Cardiac fibroblast (primary cell): ENCODE measurements at regions not wholly inside any gene's neighbourhood (a gene's known extent, or its start where the extent isn't known, plus 50 kb on each side); places are given as distances from the start of the nearest gene placed in this dataset.

ENCODE experiments used
- DNase-seq, 2 donors: peaks; one replicate each; pipeline versions ENCODE4 v3.0.0 to v3.0.0-alpha.2; 2010; ENCODE audit warnings: low read depth in 2 of 2
- H3K4me3 ChIP-seq, 2 donors: replicated peaks in 1 of 2; 1 replicate in 1 of 2; 2 replicates in 1 of 2; pipeline ENCODE4 v1.5.1; 2011; ENCODE audit warnings: low read depth in 2 of 2, low read length in 2 of 2, mild to moderate bottlenecking in 2 of 2, moderate library complexity in 1 of 2
- TF ChIP-seq, protein P1 (sequence below): IDR thresholded peaks from one replicate; pipeline ENCODE4 v1.5.1; 2011; ENCODE audit warnings: low read depth, mild to moderate bottlenecking, low read length, inconsistent platforms

DNA sequence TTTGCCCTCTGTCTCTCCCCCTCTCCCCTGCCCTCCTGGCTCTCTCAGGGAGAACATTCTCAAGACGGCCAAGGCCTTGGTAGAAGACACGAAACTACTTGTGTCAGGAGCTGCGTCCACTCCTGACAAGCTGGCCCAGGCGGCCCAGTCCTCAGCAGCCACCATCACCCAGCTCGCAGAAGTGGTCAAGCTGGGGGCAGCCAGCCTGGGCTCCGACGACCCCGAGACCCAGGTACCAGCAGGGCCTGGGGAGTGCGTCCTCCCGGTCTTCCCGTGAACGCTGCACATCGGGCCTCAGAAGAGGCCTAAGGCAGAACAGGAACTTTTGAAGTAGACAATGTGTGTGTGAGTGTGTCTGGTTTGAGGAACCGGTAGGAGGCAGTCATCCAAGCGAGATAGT, 245.4 kb upstream of the TPM1 start:
- no peak for DNase-seq
- TF ChIP-seq, protein P1, sequence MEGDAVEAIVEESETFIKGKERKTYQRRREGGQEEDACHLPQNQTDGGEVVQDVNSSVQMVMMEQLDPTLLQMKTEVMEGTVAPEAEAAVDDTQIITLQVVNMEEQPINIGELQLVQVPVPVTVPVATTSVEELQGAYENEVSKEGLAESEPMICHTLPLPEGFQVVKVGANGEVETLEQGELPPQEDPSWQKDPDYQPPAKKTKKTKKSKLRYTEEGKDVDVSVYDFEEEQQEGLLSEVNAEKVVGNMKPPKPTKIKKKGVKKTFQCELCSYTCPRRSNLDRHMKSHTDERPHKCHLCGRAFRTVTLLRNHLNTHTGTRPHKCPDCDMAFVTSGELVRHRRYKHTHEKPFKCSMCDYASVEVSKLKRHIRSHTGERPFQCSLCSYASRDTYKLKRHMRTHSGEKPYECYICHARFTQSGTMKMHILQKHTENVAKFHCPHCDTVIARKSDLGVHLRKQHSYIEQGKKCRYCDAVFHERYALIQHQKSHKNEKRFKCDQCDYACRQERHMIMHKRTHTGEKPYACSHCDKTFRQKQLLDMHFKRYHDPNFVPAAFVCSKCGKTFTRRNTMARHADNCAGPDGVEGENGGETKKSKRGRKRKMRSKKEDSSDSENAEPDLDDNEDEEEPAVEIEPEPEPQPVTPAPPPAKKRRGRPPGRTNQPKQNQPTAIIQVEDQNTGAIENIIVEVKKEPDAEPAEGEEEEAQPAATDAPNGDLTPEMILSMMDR = no peak
- H3K4me3 ChIP-seq = no peak overlapping the region

DNA sequence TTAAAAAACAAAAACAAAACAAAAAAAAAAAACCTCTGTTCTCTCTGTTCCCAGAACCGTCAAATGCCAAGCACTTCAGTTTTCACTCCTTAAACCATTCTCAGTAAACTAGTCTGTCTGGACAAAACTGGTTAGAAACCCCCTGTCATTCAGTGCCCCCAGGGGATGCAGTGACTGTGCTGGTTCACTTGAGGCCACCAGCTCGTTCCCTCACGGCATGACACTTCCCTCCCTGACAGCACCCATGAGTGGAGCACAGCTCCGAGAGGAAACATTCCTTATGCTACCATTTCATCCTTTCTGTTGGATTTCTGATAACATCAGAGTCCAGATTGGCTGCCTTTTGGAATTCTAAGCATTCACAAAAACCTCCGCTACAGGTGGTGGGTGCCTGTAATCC, 244.0 kb upstream of the TPM1 start:
- TF ChIP-seq, protein P1 = no peak
- DNase-seq = no peak
- H3K4me3 ChIP-seq = no peak overlapping the region

DNA sequence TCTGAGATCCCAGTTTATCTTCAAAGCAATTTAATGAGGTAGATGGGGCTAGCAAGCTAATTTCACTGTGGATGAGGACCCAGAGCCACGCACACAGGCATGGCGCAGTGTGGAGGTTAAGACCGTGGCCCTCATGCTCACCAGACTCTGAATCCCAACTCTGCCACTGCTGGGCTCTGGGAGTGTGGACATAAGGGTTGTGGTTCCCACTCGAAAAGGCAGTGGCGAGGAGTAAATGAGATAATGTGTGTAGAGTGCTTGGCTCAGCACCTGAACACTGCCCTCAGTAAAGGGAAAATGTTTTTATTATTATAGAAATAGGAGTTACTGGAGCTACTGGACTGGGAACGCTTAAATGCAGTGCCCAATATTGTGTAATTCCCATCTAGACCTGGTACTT, 243.5 kb upstream of the TPM1 start:
- no peak for DNase-seq
- H3K4me3 ChIP-seq = no peak overlapping the region
- TF ChIP-seq, protein P1 = no peak

DNA sequence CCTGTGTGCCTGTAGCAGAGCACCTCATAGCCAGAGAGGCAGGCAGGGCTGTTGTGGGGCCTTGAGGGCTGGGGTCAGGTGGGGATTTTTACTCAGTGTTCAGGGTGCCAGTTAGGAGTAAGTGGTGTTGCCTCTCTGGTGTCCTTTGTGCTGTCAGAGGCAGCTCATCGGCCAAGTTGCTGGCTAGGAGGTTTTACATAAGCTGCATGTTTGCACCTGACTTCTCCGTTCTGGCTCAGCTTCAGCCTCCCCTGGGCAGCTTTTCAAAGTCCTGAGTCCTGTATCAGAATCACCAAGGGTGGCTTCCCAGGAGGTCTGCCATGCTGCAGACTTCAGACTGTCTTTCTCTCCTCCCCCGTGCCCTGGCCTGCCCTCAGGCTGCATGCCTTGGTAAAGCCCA, 242.6 kb upstream of the TPM1 start:
- H3K4me3 ChIP-seq = no peak overlapping the region
- DNase-seq = no peak
- TF ChIP-seq, protein P1 = no peak

DNA sequence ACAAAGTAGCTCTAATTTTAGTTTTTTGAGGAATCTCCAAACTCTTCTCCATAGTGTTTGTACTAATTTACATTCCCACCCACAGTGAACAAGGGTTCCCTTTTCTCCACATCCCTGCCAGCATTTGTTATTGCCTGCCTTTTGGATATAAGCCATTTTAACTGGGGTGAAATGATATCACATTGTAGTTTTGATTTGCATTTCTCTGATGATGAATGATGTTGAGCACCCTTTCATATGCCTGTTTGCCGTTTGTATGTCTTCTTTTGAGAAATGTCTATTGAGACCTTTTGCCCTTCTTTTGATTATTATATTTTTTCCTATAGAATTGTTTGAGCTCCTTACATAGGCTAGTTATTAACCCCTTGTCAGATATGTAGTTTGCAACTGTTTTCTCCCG, 239.9 kb upstream of the TPM1 start:
- H3K4me3 ChIP-seq = no peak overlapping the region
- no peak for DNase-seq
- TF ChIP-seq, protein P1 = no peak

DNA sequence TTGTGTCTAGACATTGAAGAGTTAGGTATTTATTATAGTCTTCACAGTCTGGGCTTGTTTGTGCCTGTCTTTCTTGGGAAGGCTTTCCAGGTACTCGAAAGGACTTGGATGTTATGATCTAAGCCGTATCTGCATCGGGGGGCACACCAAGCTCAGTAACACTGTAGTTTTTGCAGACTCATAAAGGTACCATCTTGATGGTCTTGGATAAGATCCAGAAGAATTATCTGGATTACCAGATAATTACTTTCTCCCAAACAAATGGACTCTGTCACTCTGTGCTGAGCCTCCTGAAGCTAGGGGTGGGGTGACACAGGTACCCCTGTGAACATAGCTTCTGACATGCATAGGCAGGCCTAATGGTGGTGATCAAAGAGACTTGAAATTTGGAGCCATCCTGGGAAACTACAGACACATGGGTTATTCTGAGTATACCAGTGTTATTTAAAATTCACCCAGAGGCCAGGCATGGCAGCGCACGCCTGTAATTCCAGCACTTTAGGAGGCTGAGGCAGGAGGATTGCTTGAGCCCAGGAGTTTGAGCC, 238.6 kb upstream of the TPM1 start:
- TF ChIP-seq, protein P1 = no peak
- H3K4me3 ChIP-seq = no peak overlapping the region
- DNase-seq = no peak

DNA sequence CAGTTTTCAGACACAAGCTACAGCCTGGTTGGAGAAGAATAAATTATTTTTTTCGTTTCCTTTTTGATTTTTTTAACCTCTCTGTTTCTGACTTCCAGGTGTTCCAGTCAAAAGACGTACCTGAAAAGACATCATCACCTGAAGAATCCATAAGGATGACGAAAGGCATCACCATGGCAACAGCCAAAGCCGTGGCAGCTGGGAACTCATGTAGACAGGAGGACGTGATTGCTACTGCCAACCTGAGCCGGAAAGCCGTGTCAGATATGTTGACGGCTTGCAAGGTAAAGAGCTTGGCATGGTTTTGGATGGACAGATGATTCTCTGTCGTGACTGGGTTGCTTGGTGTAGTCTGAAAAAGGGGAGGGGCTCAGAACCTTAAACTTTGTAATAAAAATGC, 237.0 kb upstream of the TPM1 start:
- H3K4me3 ChIP-seq = no peak overlapping the region
- TF ChIP-seq, protein P1 = no peak
- DNase-seq = no peak
